Panc1 (cell line): ENCODE measurements at regions not wholly inside any gene's neighbourhood (a gene's known extent, or its start where the extent isn't known, plus 50 kb on each side); places are given as distances from the start of the nearest gene placed in this dataset.

Source experiments
- ATAC-seq: fragments of 200-7000 bp; cut with Tn5 transposase; 2 replicates; pipeline ENCODE4 v1.9.1; 2020; ENCODE audit warnings: mild to moderate bottlenecking, moderate library complexity
- BruUV-seq: library from RNA; stranded (reverse); fragments of 400-500 nt; replicated peaks from 2 replicates; lab custom pipeline; 2021; lab: Mats Ljungman, UMichigan
- CTCF ChIA-PET: fragments of 300-600 bp; sonication (Branson Sonifier 250); formaldehyde crosslinking; loops from one replicate; lab custom pipeline; 2022; ENCODE audit warnings: antibody characterized with exemption; lab: Charles Lee
- POLR2A ChIA-PET: fragments of 300-600 bp; sonication (Branson Sonifier 250); formaldehyde crosslinking; loops from one replicate; lab custom pipeline; 2022; ENCODE audit warnings: antibody characterized with exemption; lab: Charles Lee
- DNase-seq: peaks from one replicate; pipeline ENCODE4 v3.0.0-alpha.2; 2010; ENCODE audit warnings: low read depth, low spot score
- H3K27ac ChIP-seq: 2 replicates; pipeline ENCODE4 v1.5.1; 2011; ENCODE audit warnings: mild to moderate bottlenecking, low read length, inconsistent platforms
- H3K27me3 ChIP-seq: fragments of 200-500 bp; sonication (Bioruptor generic); 2 replicates; pipeline ENCODE4 v1.6.0; 2014; ENCODE audit warnings: low read length, inconsistent platforms; ENCODE audit not compliant: control insufficient read depth, insufficient read depth
- H3K36me3 ChIP-seq: fragments of 200-500 bp; sonication (Bioruptor generic); 2 replicates; pipeline ENCODE4 v1.5.1; 2014; ENCODE audit warnings: inconsistent platforms, mild to moderate bottlenecking, low read length, moderate library complexity; ENCODE audit not compliant: control insufficient read depth, insufficient read depth
- H3K4me1 ChIP-seq: 2 replicates; pipeline ENCODE4 v1.5.1; 2011; ENCODE audit warnings: inconsistent platforms, mild to moderate bottlenecking, low read length, moderate library complexity; ENCODE audit not compliant: control insufficient read depth, insufficient read depth
- H3K4me3 ChIP-seq, 2 experiments: 2 replicates each; pipeline ENCODE4 v1.5.1; 2011 to 2012; ENCODE audit warnings: low read depth in 2 of 2, low read length in 2 of 2, mild to moderate bottlenecking in 2 of 2, inconsistent platforms in 1 of 2, moderate library complexity in 1 of 2
- H3K9me3 ChIP-seq: fragments of 200-500 bp; sonication (Bioruptor generic); 2 replicates; pipeline ENCODE4 v1.5.1; 2014; ENCODE audit warnings: low read depth, mild to moderate bottlenecking, inconsistent platforms, low read length, moderate library complexity; ENCODE audit not compliant: control insufficient read depth, insufficient read depth
- POLR2AphosphoS5 ChIP-seq: IDR thresholded peaks from 2 replicates; pipeline ENCODE4 v1.6.1; 2012; ENCODE audit warnings: mild to moderate bottlenecking, low read depth, low read length, moderate library complexity
- REST ChIP-seq, 2 experiments: IDR thresholded peaks; 2 replicates each; pipeline ENCODE4 v1.6.1; 2011 to 2012; ENCODE audit warnings: low read depth in 2 of 2, control low read depth in 1 of 2, low read length in 1 of 2, mild to moderate bottlenecking in 1 of 2, moderate library complexity in 1 of 2; ENCODE audit not compliant: insufficient read depth in 1 of 2
- SIN3A ChIP-seq: IDR thresholded peaks from 2 replicates; pipeline ENCODE4 v1.6.1; 2012; ENCODE audit warnings: low read depth, mild to moderate bottlenecking, low read length, moderate library complexity, borderline replicate concordance; ENCODE audit not compliant: insufficient read depth
- TCF7L2 ChIP-seq: IDR thresholded peaks from 2 replicates; pipeline ENCODE4 v1.6.1; 2011; ENCODE audit warnings: mild to moderate bottlenecking, low read depth, low read length, inconsistent platforms
- in situ Hi-C: cut with HindIII; loops from 2 replicates; pipeline ENCODE4 v1.10.0; 2016; ENCODE audit warnings: low sequenced_read_pairs, low pct_unique_long_range_greater_than_20kb
- intact Hi-C: fragments of 100-400 bp; cut with micrococcal nuclease; formaldehyde crosslinking; loops from one replicate; pipeline ENCODE4 v1.10.0; 2022; ENCODE audit not compliant: unreplicated experiment
- TF ChIP-seq, protein P1 (sequence below): fragments of 450-650 bp; IDR thresholded peaks from 2 replicates; pipeline ENCODE4 v1.5.1; 2017; ENCODE audit warnings: mild to moderate bottlenecking

DNA sequence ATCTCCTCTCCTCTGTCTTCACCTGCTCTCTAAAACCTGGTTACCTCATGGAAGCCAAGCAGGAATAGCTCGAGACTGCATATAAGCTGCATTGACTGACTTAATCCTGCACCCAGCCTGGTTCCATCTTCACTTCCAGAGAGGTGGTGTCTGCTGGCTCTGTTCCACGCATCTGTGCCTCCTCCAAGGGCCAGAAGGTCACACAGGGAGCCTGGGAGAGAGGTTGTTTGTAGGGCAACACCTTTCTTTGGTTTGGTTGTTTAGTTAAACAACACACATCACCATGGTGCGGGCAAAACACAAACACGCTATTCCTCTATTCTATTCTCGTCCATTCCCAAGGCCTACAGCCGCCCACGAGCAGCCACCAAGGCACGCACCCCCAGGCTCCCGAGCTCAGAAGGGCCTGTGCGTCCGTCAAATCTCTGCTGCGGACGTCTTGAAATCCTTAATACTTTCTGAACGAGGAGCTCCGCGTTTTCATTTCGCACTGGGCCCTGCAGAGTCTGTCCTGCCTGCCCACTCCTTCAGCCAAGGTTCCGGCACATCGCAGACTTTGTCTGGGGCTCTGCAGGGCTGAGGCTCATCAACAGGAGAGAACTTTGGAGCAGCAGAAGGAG, 116.2 kb downstream of the RIPK4 start:
- BruUV-seq, result no TSS peak
- intact Hi-C loops, result no loop called here
- Histone ChIP-seq H3K9me3 (no peaks in the 10 kb centered on the region), H3K27me3 (no peaks in the 10 kb centered on the region), H3K4me3 (no peak overlapping the region), H3K27ac (peak overlapping the region; percentile 69; the same call in 1 of the 2 replicates), H3K4me1 (peaks cover 12% of the 10 kb centered on the region), H3K36me3 (no peaks in the 10 kb centered on the region)
- ChIA-PET POLR2A (interaction anchor here (0.6 kb wide), 1 partner anchor 46 kb away, joined by 4 read pairs; no protein-coding TSS in a partner anchor), CTCF (no interaction called here)
- TF ChIP-seq POLR2AphosphoS5 (no peak), REST (IDR thresholded peaks at IDR 0.05; ENCODE audit: insufficient read depth in 1 of 2, low read depth in 2 of 2, low read length in 1 of 2) (no peak), SIN3A (no peak), TCF7L2 (no peak)
- TF ChIP-seq, protein P1, sequence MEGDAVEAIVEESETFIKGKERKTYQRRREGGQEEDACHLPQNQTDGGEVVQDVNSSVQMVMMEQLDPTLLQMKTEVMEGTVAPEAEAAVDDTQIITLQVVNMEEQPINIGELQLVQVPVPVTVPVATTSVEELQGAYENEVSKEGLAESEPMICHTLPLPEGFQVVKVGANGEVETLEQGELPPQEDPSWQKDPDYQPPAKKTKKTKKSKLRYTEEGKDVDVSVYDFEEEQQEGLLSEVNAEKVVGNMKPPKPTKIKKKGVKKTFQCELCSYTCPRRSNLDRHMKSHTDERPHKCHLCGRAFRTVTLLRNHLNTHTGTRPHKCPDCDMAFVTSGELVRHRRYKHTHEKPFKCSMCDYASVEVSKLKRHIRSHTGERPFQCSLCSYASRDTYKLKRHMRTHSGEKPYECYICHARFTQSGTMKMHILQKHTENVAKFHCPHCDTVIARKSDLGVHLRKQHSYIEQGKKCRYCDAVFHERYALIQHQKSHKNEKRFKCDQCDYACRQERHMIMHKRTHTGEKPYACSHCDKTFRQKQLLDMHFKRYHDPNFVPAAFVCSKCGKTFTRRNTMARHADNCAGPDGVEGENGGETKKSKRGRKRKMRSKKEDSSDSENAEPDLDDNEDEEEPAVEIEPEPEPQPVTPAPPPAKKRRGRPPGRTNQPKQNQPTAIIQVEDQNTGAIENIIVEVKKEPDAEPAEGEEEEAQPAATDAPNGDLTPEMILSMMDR, result no peak
- peak; percentile 37; the same call in 1 of the 2 replicates for ATAC-seq
- in situ Hi-C loops, result no loop called here
- DNase-seq, result no peak

- no TSS peak for BruUV-seq
- intact Hi-C loops (no loop called here), in situ Hi-C loops (no loop called here)
- ATAC-seq (peak; percentile 49), DNase-seq (no peak)
- H3K27me3 ChIP-seq, result no peaks in the 10 kb centered on the region
- peak overlapping the region; percentile 78 for H3K27ac ChIP-seq
- H3K36me3 ChIP-seq, result no peaks in the 10 kb centered on the region
- H3K9me3 ChIP-seq, result no peaks in the 10 kb centered on the region
- CTCF ChIA-PET, result interaction anchor here (0.7 kb wide), 1 partner anchor 36 kb away, joined by 4 read pairs; no protein-coding TSS in a partner anchor
- H3K4me3 ChIP-seq, result no peak overlapping the region
- POLR2A ChIA-PET, result interaction anchor here (0.7 kb wide), 1 partner anchor 135 kb away, joined by 4 read pairs; no protein-coding TSS in a partner anchor
- peaks cover 14% of the 10 kb centered on the region for H3K4me1 ChIP-seq
- TF ChIP-seq, protein P1, result no peak
- TF ChIP-seq TCF7L2 (no peak), SIN3A (no peak), REST (IDR thresholded peaks at IDR 0.05; ENCODE audit: insufficient read depth in 1 of 2, low read depth in 2 of 2, low read length in 1 of 2) (no peak), POLR2AphosphoS5 (no peak)
Observed at GRCh38 chr21:41648591-41649031, 118.2 kb downstream of the RIPK4 start.
